ENCODE measurements at regions not wholly inside any gene's neighbourhood (a gene's known extent, or its start where the extent isn't known, plus 50 kb on each side); places are given as distances from the start of the nearest gene placed in this dataset.

DNA sequence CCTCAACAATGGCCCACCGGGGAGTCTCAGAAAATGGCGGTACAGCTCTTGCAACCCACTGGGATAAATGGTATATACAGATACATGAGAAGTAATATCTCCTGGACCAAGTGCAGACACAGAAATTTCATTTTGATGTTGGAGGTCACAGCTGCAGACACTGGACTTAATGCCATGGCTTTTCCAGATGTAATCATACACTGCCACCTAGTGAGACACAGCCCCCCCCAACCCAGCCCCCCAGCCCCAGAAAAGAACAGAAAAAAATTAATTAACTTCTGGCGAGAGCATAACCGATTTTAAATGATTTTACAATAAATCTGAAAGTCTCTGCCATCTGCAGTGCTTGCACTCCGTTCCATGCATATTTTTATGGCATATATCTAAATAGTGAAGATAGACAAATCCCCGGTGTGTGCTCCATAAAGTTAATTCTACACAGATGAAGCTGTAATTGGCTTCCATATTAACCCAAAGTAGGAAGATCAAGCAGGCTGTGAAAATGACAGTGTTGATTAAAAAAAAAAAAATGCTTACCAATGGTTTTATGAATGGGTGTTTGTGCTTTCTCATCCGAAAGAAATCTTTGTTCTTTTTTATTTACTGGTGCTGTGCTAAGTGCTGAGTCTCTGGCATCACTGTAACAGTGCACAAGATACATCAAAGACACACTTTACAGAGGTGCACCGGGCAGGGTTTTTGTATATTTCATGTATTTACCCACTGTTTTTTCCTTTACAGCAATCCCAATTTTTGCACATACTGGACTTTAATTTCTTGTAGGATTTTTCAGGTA is 804.1 kb downstream of the TFAP2A start:
- no peaks in the 10 kb centered on the region for H3K27me3 Mint-ChIP-seq (ENCODE audit: insufficient read depth)
- intact Hi-C loops (cut with micrococcal nuclease), result no loop called here

GRCh38 chr6:9606435-9607134 is 808.3 kb downstream of the TFAP2A start:
- DNase-seq (ENCODE audit: low spot score), result no peak
- Mint-ChIP-seq H3K4me3 (no peak overlapping the region), H3K36me3 (ENCODE audit: low read depth) (no peaks in the 10 kb centered on the region), H3K27ac (no peak overlapping the region), H3K4me1 (ENCODE audit: low read depth) (no peaks in the 10 kb centered on the region), H3K9me3 (no peaks in the 10 kb centered on the region), H3K27me3 (ENCODE audit: insufficient read depth) (no peaks in the 10 kb centered on the region)
- intact Hi-C loops (cut with micrococcal nuclease), result no loop called here

More for the DNA sequence above, 804.1 kb downstream of the TFAP2A start:
- Mint-ChIP-seq H3K36me3 (ENCODE audit: low read depth) (no peaks in the 10 kb centered on the region), H3K27ac (no peak overlapping the region), H3K4me1 (ENCODE audit: low read depth) (no peaks in the 10 kb centered on the region), H3K9me3 (no peaks in the 10 kb centered on the region), H3K4me3 (no peak overlapping the region)
- DNase-seq (ENCODE audit: low spot score), result no peak

GRCh38 chr6:9594746-9595145 is 820.1 kb downstream of the TFAP2A start:
- no peaks in the 10 kb centered on the region for H3K4me1 Mint-ChIP-seq (ENCODE audit: low read depth)
- peaks cover 2% of the 10 kb centered on the region for H3K9me3 Mint-ChIP-seq
- no peaks in the 10 kb centered on the region for H3K36me3 Mint-ChIP-seq (ENCODE audit: low read depth)
- H3K4me3 Mint-ChIP-seq, result no peak overlapping the region
- intact Hi-C loops (cut with micrococcal nuclease), result no loop called here
- H3K27me3 Mint-ChIP-seq (ENCODE audit: insufficient read depth), result no peaks in the 10 kb centered on the region
- H3K27ac Mint-ChIP-seq, result no peak overlapping the region
- no peak for DNase-seq (ENCODE audit: low spot score)

DNA sequence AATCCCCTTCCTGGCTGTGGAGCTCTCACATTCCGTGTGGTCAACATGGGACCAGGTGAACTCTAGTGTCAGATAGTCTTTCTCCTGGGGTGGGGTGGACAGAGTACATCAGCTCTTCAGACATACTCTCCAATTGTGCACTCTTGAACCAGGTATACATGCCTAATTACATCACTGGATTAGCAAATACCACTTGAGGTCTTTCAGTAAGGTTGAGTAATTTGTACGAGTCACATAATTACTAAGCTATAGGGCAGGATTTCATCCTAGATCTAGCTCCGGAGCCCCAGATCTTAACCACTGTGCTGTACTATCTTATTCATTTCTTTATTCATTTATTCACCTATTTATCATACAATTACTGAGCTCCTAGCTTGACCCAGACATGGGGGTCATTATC is 821.3 kb downstream of the TFAP2A start:
- intact Hi-C loops (cut with micrococcal nuclease), result no loop called here
- no peak overlapping the region for H3K27ac Mint-ChIP-seq
- H3K9me3 Mint-ChIP-seq, result no peaks in the 10 kb centered on the region
- no peak overlapping the region for H3K4me3 Mint-ChIP-seq
- H3K36me3 Mint-ChIP-seq (ENCODE audit: low read depth), result no peaks in the 10 kb centered on the region
- H3K27me3 Mint-ChIP-seq (ENCODE audit: insufficient read depth), result no peaks in the 10 kb centered on the region
- DNase-seq (ENCODE audit: low spot score), result no peak
- H3K4me1 Mint-ChIP-seq (ENCODE audit: low read depth), result no peaks in the 10 kb centered on the region

GRCh38 chr6:9583753-9584352 is 831.0 kb downstream of the TFAP2A start:
- intact Hi-C loops (cut with micrococcal nuclease), result no loop called here
- no peaks in the 10 kb centered on the region for H3K9me3 Mint-ChIP-seq
- DNase-seq (ENCODE audit: low spot score), result no peak
- no peak overlapping the region for H3K27ac Mint-ChIP-seq
- no peak overlapping the region for H3K4me3 Mint-ChIP-seq
- H3K4me1 Mint-ChIP-seq (ENCODE audit: low read depth), result no peaks in the 10 kb centered on the region
- no peaks in the 10 kb centered on the region for H3K36me3 Mint-ChIP-seq (ENCODE audit: low read depth)
- no peaks in the 10 kb centered on the region for H3K27me3 Mint-ChIP-seq (ENCODE audit: insufficient read depth)

DNA sequence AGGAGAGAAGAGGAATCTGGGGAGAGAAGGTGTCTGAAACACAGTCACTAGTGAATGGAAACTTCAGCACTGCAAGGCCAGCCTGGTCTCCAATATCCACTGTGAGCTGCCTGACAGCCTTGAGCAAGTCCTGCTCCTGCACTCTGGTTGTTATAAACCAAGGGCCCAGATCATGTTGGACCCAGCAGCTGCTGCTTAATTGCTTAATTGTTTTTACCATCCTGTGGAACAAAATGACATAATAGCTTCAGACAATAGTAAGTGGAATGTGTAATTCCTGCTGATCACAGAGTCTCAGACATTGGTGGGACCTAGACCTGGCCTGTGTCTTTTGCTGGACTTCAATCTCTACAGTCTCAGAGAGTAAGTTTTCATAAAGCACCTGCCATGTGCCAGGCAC is 833.7 kb downstream of the TFAP2A start:
- Mint-ChIP-seq H3K4me3 (no peak overlapping the region), H3K27me3 (ENCODE audit: insufficient read depth) (no peaks in the 10 kb centered on the region)

GRCh38 chr6:9576521-9576920 is 838.4 kb downstream of the TFAP2A start:
- no peaks in the 10 kb centered on the region for H3K36me3 Mint-ChIP-seq (ENCODE audit: low read depth)
- no peaks in the 10 kb centered on the region for H3K4me1 Mint-ChIP-seq (ENCODE audit: low read depth)
- intact Hi-C loops (cut with micrococcal nuclease), result no loop called here
- H3K4me3 Mint-ChIP-seq, result no peak overlapping the region
- no peak for DNase-seq (ENCODE audit: low spot score)
- no peaks in the 10 kb centered on the region for H3K9me3 Mint-ChIP-seq
- H3K27ac Mint-ChIP-seq, result no peak overlapping the region
- no peaks in the 10 kb centered on the region for H3K27me3 Mint-ChIP-seq (ENCODE audit: insufficient read depth)

More for the DNA sequence above, 833.7 kb downstream of the TFAP2A start:
- no peak overlapping the region for H3K27ac Mint-ChIP-seq
- H3K36me3 Mint-ChIP-seq (ENCODE audit: low read depth), result no peaks in the 10 kb centered on the region
- intact Hi-C loops (cut with micrococcal nuclease), result no loop called here
- DNase-seq (ENCODE audit: low spot score), result no peak
- no peaks in the 10 kb centered on the region for H3K4me1 Mint-ChIP-seq (ENCODE audit: low read depth)
- H3K9me3 Mint-ChIP-seq, result no peaks in the 10 kb centered on the region

DNA sequence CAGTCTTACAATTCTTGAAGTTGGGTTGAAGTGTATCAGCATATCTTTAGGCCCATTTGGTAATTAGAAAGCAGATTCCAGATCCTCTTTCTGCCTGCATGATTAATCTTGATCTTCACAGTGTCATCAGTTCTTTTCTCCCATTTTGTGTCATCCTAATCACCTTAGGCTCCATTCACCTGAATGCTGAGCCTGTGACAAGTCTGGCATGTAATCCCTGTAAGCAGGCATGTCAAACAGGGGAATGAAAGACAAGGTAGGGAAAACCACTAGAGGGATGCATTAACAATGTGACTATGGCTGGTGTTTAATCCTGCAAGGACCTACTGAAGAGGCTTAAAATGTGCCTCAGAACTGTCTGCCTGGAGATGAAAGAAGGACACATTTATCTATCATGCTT is 848.8 kb downstream of the TFAP2A start:
- Mint-ChIP-seq H3K36me3 (ENCODE audit: low read depth) (no peaks in the 10 kb centered on the region), H3K9me3 (no peaks in the 10 kb centered on the region), H3K27ac (no peak overlapping the region), H3K27me3 (ENCODE audit: insufficient read depth) (no peaks in the 10 kb centered on the region), H3K4me3 (no peak overlapping the region), H3K4me1 (ENCODE audit: low read depth) (no peaks in the 10 kb centered on the region)
- intact Hi-C loops (cut with micrococcal nuclease), result no loop called here
- no peak for DNase-seq (ENCODE audit: low spot score)

DNA sequence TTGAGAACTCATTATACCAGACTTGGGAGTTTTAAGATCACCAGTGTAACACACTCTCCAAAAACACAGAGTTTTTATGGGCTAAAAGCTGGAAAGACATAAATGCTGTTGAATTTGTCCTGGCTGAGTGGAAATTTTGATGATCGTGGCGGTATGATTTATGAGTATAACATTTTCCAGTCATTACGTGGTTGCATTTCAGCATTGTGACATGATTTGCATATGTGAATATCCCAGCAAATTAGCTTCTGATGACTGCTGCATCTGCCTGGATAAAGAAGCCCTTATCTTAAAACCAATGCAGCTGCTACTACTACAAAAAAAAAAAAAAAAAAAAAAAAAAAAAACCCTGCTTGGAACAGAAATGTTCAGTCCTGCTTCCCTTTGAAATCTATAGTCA is 850.9 kb downstream of the TFAP2A start:
- Mint-ChIP-seq H3K27me3 (ENCODE audit: insufficient read depth) (no peaks in the 10 kb centered on the region), H3K27ac (no peak overlapping the region), H3K9me3 (no peaks in the 10 kb centered on the region), H3K4me3 (no peak overlapping the region), H3K36me3 (ENCODE audit: low read depth) (no peaks in the 10 kb centered on the region), H3K4me1 (ENCODE audit: low read depth) (no peaks in the 10 kb centered on the region)
- intact Hi-C loops (cut with micrococcal nuclease), result no loop called here
- DNase-seq (ENCODE audit: low spot score), result no peak

- Mint-ChIP-seq H3K27ac (no peak overlapping the region), H3K4me1 (ENCODE audit: low read depth) (no peaks in the 10 kb centered on the region), H3K27me3 (ENCODE audit: insufficient read depth) (no peaks in the 10 kb centered on the region), H3K9me3 (no peaks in the 10 kb centered on the region), H3K4me3 (no peak overlapping the region), H3K36me3 (ENCODE audit: low read depth) (no peaks in the 10 kb centered on the region)
- intact Hi-C loops (cut with micrococcal nuclease), result no loop called here
- DNase-seq (ENCODE audit: low spot score), result no peak
Measured at GRCh38 chr6:9563568-9563967, 851.3 kb downstream of the TFAP2A start.

- Mint-ChIP-seq H3K4me1 (ENCODE audit: low read depth) (no peaks in the 10 kb centered on the region), H3K27me3 (ENCODE audit: insufficient read depth) (no peaks in the 10 kb centered on the region), H3K27ac (no peak overlapping the region), H3K36me3 (ENCODE audit: low read depth) (no peaks in the 10 kb centered on the region), H3K9me3 (peaks cover 21% of the 10 kb centered on the region), H3K4me3 (no peak overlapping the region)
- intact Hi-C loops (cut with micrococcal nuclease), result no loop called here
- DNase-seq (ENCODE audit: low spot score), result no peak
Measured at GRCh38 chr6:9554806-9555205, 860.1 kb downstream of the TFAP2A start.

- intact Hi-C loops (cut with micrococcal nuclease), result no loop called here
- H3K36me3 Mint-ChIP-seq (ENCODE audit: low read depth), result no peaks in the 10 kb centered on the region
Measured at GRCh38 chr6:9554323-9554722, 860.6 kb downstream of the TFAP2A start.

DNA sequence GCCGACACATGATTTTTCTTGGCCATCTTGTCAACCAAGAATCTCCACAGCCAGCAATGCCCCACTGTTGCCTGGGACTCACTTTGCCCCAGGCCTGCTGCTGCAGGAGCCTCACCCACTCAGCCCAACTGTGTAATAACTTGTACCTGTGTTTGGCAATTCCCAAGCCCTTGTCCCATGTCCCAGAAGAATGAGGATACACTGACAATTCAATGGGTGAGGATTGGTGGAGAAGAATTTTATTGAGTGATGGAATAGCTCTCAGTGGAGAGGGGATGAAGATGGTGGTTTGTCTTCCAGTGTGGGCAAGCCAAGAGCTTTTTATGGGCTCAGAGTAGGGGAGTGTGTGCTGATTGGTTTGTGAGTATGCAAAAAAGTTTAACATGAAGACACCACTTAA is 861.9 kb downstream of the TFAP2A start:
- H3K9me3 Mint-ChIP-seq, result peaks cover 21% of the 10 kb centered on the region
- no peak for DNase-seq (ENCODE audit: low spot score)
- H3K27ac Mint-ChIP-seq, result no peak overlapping the region
- intact Hi-C loops (cut with micrococcal nuclease), result no loop called here
- H3K36me3 Mint-ChIP-seq (ENCODE audit: low read depth), result no peaks in the 10 kb centered on the region
- H3K4me1 Mint-ChIP-seq (ENCODE audit: low read depth), result no peaks in the 10 kb centered on the region
- H3K4me3 Mint-ChIP-seq, result no peak overlapping the region
- H3K27me3 Mint-ChIP-seq (ENCODE audit: insufficient read depth), result no peaks in the 10 kb centered on the region

More at GRCh38 chr6:9554323-9554722, 860.6 kb downstream of the TFAP2A start:
- Mint-ChIP-seq H3K27ac (no peak overlapping the region), H3K9me3 (peaks cover 21% of the 10 kb centered on the region), H3K4me3 (no peak overlapping the region), H3K27me3 (ENCODE audit: insufficient read depth) (no peaks in the 10 kb centered on the region), H3K4me1 (ENCODE audit: low read depth) (no peaks in the 10 kb centered on the region)
- DNase-seq (ENCODE audit: low spot score), result no peak
